ENCODE measurements at regions not wholly inside any gene's neighbourhood (a gene's known extent, or its start where the extent isn't known, plus 50 kb on each side); places are given as distances from the start of the nearest gene placed in this dataset.
"Not testable (repeated sequence)": the region's sequence is repeated elsewhere in the genome, so short reads cannot be mapped to it uniquely, and the experiment has no call there.

DNA sequence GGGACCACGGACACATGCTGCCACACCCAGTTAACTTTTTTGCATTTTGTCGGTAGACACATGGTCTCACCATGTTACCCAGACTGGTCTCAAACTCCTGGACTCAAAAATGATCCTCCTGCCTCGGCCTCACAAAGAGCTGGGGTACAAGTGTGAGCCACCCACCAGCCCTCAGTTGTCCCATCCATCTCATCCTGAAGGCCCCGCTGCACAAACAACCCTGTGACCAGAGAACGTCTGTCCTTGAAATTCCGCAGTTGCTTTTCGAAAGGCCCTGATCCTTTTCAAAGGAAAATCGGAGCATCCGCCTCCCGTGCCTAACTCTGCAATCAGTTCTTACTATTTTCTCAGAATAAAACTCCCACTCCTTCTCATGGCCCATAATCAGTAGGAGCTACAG is 138.3 kb upstream of the USP29 start:
- not testable (repeated sequence) for H3K4me3 ChIP-seq (ENCODE audit: low read length in 2 of 2); H3K4me2 ChIP-seq (ENCODE audit: insufficient read depth, low read length, poor library complexity, severe bottlenecking); H2BK12ac ChIP-seq (ENCODE audit: low read length); H2AFZ ChIP-seq (ENCODE audit: low read length); H3K79me1 ChIP-seq (ENCODE audit: low read depth, low read length); H3K23ac ChIP-seq (ENCODE audit: low read depth, low read length, poor library complexity); H3K18ac ChIP-seq (ENCODE audit: low read length); H2BK120ac ChIP-seq (ENCODE audit: low read depth, low read length); H3K9ac ChIP-seq (ENCODE audit: low read depth, low read length, poor library complexity); DNase-seq (ENCODE audit: low spot score); H3K27ac ChIP-seq (replicated peaks; ENCODE audit: low read length); H3K4me1 ChIP-seq (ENCODE audit: control insufficient read depth in 2 of 2, insufficient read depth in 1 of 2, low read depth in 1 of 2, low read length in 2 of 2); H3K36me3 ChIP-seq (replicated peaks in 1 of 2; ENCODE audit: control insufficient read depth in 2 of 2, insufficient read depth in 2 of 2, low read length in 2 of 2); H2AK5ac ChIP-seq (ENCODE audit: low read depth, low read length); H4K91ac ChIP-seq (ENCODE audit: low read depth, low read length, poor library complexity); H4K8ac ChIP-seq (ENCODE audit: low read depth, low read length); H3K14ac ChIP-seq (ENCODE audit: low read length); H2BK15ac ChIP-seq (ENCODE audit: low read length); H3K27me3 ChIP-seq (ENCODE audit: control insufficient read depth in 3 of 3, insufficient read depth in 3 of 3, low read depth in 1 of 3, low read length in 3 of 3); H2BK5ac ChIP-seq (ENCODE audit: low read length); H3K4ac ChIP-seq (ENCODE audit: low read length)
- H3K9me3 ChIP-seq (replicated peaks in 1 of 2; ENCODE audit: control insufficient read depth in 2 of 2, insufficient read depth in 1 of 2, low read depth in 1 of 2, low read length in 2 of 2), result peaks cover 3 to 23% of the 10 kb centered on the region in 2 donors
- no CpG with 5 or more reads among the region's 10 CpGs for WGBS, 2 donors (ENCODE audit: extremely low coverage in 2 of 2, insufficient read length in 2 of 2, insufficient replicate concordance in 1 of 2)

- Histone ChIP-seq H3K36me3 (replicated peaks in 1 of 2; ENCODE audit: control insufficient read depth in 2 of 2, insufficient read depth in 2 of 2, low read length in 2 of 2) (no peaks in the 10 kb centered on the region), H3K18ac (ENCODE audit: low read length) (no peak overlapping the region), H3K27me3 (ENCODE audit: control insufficient read depth in 3 of 3, insufficient read depth in 3 of 3, low read depth in 1 of 3, low read length in 3 of 3) (no peaks in the 10 kb centered on the region), H3K23ac (ENCODE audit: low read depth, low read length, poor library complexity) (no peak overlapping the region), H3K79me1 (ENCODE audit: low read depth, low read length) (no peaks in the 10 kb centered on the region), H3K9ac (ENCODE audit: low read depth, low read length, poor library complexity) (no peak overlapping the region), H3K27ac (replicated peaks; ENCODE audit: low read length) (peak overlapping the region; percentile 71), H2BK12ac (ENCODE audit: low read length) (no peak overlapping the region), H2BK120ac (ENCODE audit: low read depth, low read length) (no peak overlapping the region), H4K91ac (ENCODE audit: low read depth, low read length, poor library complexity) (no peak overlapping the region), H3K4ac (ENCODE audit: low read length) (no peak overlapping the region), H4K8ac (ENCODE audit: low read depth, low read length) (no peak overlapping the region), H2BK15ac (ENCODE audit: low read length) (no peak overlapping the region), H3K9me3 (replicated peaks in 1 of 2; ENCODE audit: control insufficient read depth in 2 of 2, insufficient read depth in 1 of 2, low read depth in 1 of 2, low read length in 2 of 2) (peaks cover 2 to 21% of the 10 kb centered on the region in 2 donors), H3K4me3 (ENCODE audit: low read length in 2 of 2) (no peak overlapping the region), H3K4me1 (ENCODE audit: control insufficient read depth in 2 of 2, insufficient read depth in 1 of 2, low read depth in 1 of 2, low read length in 2 of 2) (peaks cover 0 to 11% of the 10 kb centered on the region in 2 donors), H3K4me2 (ENCODE audit: insufficient read depth, low read length, poor library complexity, severe bottlenecking) (no peak overlapping the region), H3K14ac (ENCODE audit: low read length) (no peak overlapping the region), H2AFZ (ENCODE audit: low read length) (peak overlapping the region; percentile 5), H2BK5ac (ENCODE audit: low read length) (no peak overlapping the region), H2AK5ac (ENCODE audit: low read depth, low read length) (no peak overlapping the region)
- peak; percentile 63 for DNase-seq (ENCODE audit: low spot score)
- no CpG with 5 or more reads among the region's 7 CpGs for WGBS, 2 donors (ENCODE audit: extremely low coverage in 2 of 2, insufficient read length in 2 of 2, insufficient replicate concordance in 1 of 2)
These were observed 136.6 kb upstream of the USP29 start for GRCh38 chr19:56983171-56983570.

DNA sequence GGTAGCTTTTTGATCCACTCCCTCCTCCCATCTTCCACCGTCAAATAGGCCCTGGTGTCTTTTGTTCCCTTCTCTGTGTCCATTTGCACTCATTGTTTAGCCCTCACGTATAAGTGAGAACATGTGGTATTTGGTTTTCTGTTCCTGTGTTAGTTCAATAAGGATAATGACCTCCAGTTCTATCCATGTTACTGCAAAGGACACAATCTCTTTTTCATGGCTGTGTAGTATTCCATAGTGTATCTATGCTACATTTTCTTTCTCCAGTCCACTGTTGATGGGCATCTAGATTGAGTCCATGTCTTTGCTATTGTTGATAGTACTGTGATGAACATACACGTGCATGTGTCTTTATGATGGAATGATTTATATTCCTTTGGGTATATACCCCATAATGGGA is 136.0 kb upstream of the USP29 start:
- Histone ChIP-seq H2BK120ac (ENCODE audit: low read depth, low read length) (no peak overlapping the region), H3K18ac (ENCODE audit: low read length) (no peak overlapping the region), H3K36me3 (replicated peaks in 1 of 2; ENCODE audit: control insufficient read depth in 2 of 2, insufficient read depth in 2 of 2, low read length in 2 of 2) (no peaks in the 10 kb centered on the region), H3K14ac (ENCODE audit: low read length) (no peak overlapping the region), H4K8ac (ENCODE audit: low read depth, low read length) (no peak overlapping the region), H2AFZ (ENCODE audit: low read length) (no peak overlapping the region), H2BK15ac (ENCODE audit: low read length) (no peak overlapping the region), H3K9me3 (replicated peaks in 1 of 2; ENCODE audit: control insufficient read depth in 2 of 2, insufficient read depth in 1 of 2, low read depth in 1 of 2, low read length in 2 of 2) (peaks cover 3 to 21% of the 10 kb centered on the region in 2 donors), H3K79me1 (ENCODE audit: low read depth, low read length) (no peaks in the 10 kb centered on the region), H3K4me1 (ENCODE audit: control insufficient read depth in 2 of 2, insufficient read depth in 1 of 2, low read depth in 1 of 2, low read length in 2 of 2) (peaks cover 0 to 14% of the 10 kb centered on the region in 2 donors), H3K27me3 (ENCODE audit: control insufficient read depth in 3 of 3, insufficient read depth in 3 of 3, low read depth in 1 of 3, low read length in 3 of 3) (no peaks in the 10 kb centered on the region), H2AK5ac (ENCODE audit: low read depth, low read length) (no peak overlapping the region), H3K4me3 (ENCODE audit: low read length in 2 of 2) (no peak overlapping the region), H3K23ac (ENCODE audit: low read depth, low read length, poor library complexity) (no peak overlapping the region), H4K91ac (ENCODE audit: low read depth, low read length, poor library complexity) (no peak overlapping the region), H2BK5ac (ENCODE audit: low read length) (no peak overlapping the region), H3K27ac (replicated peaks; ENCODE audit: low read length) (peak overlapping the region; percentile 71), H3K9ac (ENCODE audit: low read depth, low read length, poor library complexity) (no peak overlapping the region), H3K4ac (ENCODE audit: low read length) (no peak overlapping the region), H2BK12ac (ENCODE audit: low read length) (no peak overlapping the region), H3K4me2 (ENCODE audit: insufficient read depth, low read length, poor library complexity, severe bottlenecking) (no peak overlapping the region)
- DNase-seq (ENCODE audit: low spot score), result no peak
- WGBS, 2 donors (ENCODE audit: extremely low coverage in 2 of 2, insufficient read length in 2 of 2, insufficient replicate concordance in 1 of 2), result no CpG with 5 or more reads among the region's 3 CpGs

- H2BK5ac ChIP-seq (ENCODE audit: low read length), result no peak overlapping the region
- H3K18ac ChIP-seq (ENCODE audit: low read length), result no peak overlapping the region
- H2BK12ac ChIP-seq (ENCODE audit: low read length), result no peak overlapping the region
- H3K4ac ChIP-seq (ENCODE audit: low read length), result no peak overlapping the region
- H3K27me3 ChIP-seq (ENCODE audit: control insufficient read depth in 3 of 3, insufficient read depth in 3 of 3, low read depth in 1 of 3, low read length in 3 of 3), result no peaks in the 10 kb centered on the region
- no peak overlapping the region for H3K23ac ChIP-seq (ENCODE audit: low read depth, low read length, poor library complexity)
- peaks cover 8 to 21% of the 10 kb centered on the region in 2 donors for H3K9me3 ChIP-seq (replicated peaks in 1 of 2; ENCODE audit: control insufficient read depth in 2 of 2, insufficient read depth in 1 of 2, low read depth in 1 of 2, low read length in 2 of 2)
- no peak overlapping the region for H3K4me3 ChIP-seq (ENCODE audit: low read length in 2 of 2)
- DNase-seq (ENCODE audit: low spot score), result no peak
- H3K4me2 ChIP-seq (ENCODE audit: insufficient read depth, low read length, poor library complexity, severe bottlenecking), result no peak overlapping the region
- H3K4me1 ChIP-seq (ENCODE audit: control insufficient read depth in 2 of 2, insufficient read depth in 1 of 2, low read depth in 1 of 2, low read length in 2 of 2), result peaks cover 0 to 16% of the 10 kb centered on the region in 2 donors
- no peaks in the 10 kb centered on the region for H3K36me3 ChIP-seq (replicated peaks in 1 of 2; ENCODE audit: control insufficient read depth in 2 of 2, insufficient read depth in 2 of 2, low read length in 2 of 2)
- no peak overlapping the region for H2AFZ ChIP-seq (ENCODE audit: low read length)
- WGBS, 2 donors (ENCODE audit: extremely low coverage in 2 of 2, insufficient read length in 2 of 2, insufficient replicate concordance in 1 of 2), result no CpG with 5 or more reads among the region's 9 CpGs
- H4K8ac ChIP-seq (ENCODE audit: low read depth, low read length), result no peak overlapping the region
- H2BK15ac ChIP-seq (ENCODE audit: low read length), result no peak overlapping the region
- no peaks in the 10 kb centered on the region for H3K79me1 ChIP-seq (ENCODE audit: low read depth, low read length)
- no peak overlapping the region for H3K27ac ChIP-seq (replicated peaks; ENCODE audit: low read length)
- no peak overlapping the region for H3K9ac ChIP-seq (ENCODE audit: low read depth, low read length, poor library complexity)
- no peak overlapping the region for H4K91ac ChIP-seq (ENCODE audit: low read depth, low read length, poor library complexity)
- no peak overlapping the region for H2AK5ac ChIP-seq (ENCODE audit: low read depth, low read length)
- no peak overlapping the region for H2BK120ac ChIP-seq (ENCODE audit: low read depth, low read length)
- H3K14ac ChIP-seq (ENCODE audit: low read length), result no peak overlapping the region
These were observed 133.4 kb upstream of the USP29 start for GRCh38 chr19:56986386-56986785.
